Ishikawa (cell line): ENCODE measurements at regions not wholly inside any gene's neighbourhood (a gene's known extent, or its start where the extent isn't known, plus 50 kb on each side); places are given as distances from the start of the nearest gene placed in this dataset.

Source experiments
- CEBPB ChIP-seq: IDR thresholded peaks from 2 replicates; pipeline ENCODE4 v1.6.1; 2012
- CREB1 ChIP-seq: IDR thresholded peaks from 2 replicates; pipeline ENCODE4 v1.6.1; 2012; ENCODE audit warnings: low read depth
- EGR1 ChIP-seq: IDR thresholded peaks from 2 replicates; pipeline ENCODE4 v1.6.1; 2012
- EP300 ChIP-seq: IDR thresholded peaks from 2 replicates; pipeline ENCODE4 v1.6.1; 2012; ENCODE audit warnings: borderline replicate concordance
- FOXM1 ChIP-seq: IDR thresholded peaks from 2 replicates; pipeline ENCODE4 v1.6.1; 2012; ENCODE audit warnings: low read depth, borderline replicate concordance
- NFIC ChIP-seq: IDR thresholded peaks from 2 replicates; pipeline ENCODE4 v1.6.1; 2012
- RAD21 ChIP-seq: IDR thresholded peaks from 2 replicates; pipeline ENCODE4 v1.6.1; 2012; ENCODE audit warnings: low read depth
- REST ChIP-seq: IDR thresholded peaks from 2 replicates; pipeline ENCODE4 v1.6.1; 2012; ENCODE audit warnings: low read depth, mild to moderate bottlenecking
- TAF1 ChIP-seq: IDR thresholded peaks from 2 replicates; pipeline ENCODE4 v1.6.1; 2012; ENCODE audit warnings: low read depth, mild to moderate bottlenecking
- TCF12 ChIP-seq: IDR thresholded peaks from 2 replicates; pipeline ENCODE4 v1.6.1; 2012; ENCODE audit warnings: low read depth
- TEAD4 ChIP-seq: IDR thresholded peaks from 2 replicates; pipeline ENCODE4 v1.6.1; 2012
- USF1 ChIP-seq: IDR thresholded peaks from 2 replicates; pipeline ENCODE4 v1.6.1; 2012
- YY1 ChIP-seq: IDR thresholded peaks from 2 replicates; pipeline ENCODE4 v1.6.1; 2012; ENCODE audit warnings: low read depth
- ZBTB7A ChIP-seq: IDR thresholded peaks from 2 replicates; pipeline ENCODE4 v1.6.1; 2012; ENCODE audit warnings: low read depth
- TF ChIP-seq, protein P1 (sequence below): IDR thresholded peaks from 2 replicates; pipeline ENCODE4 v1.6.1; 2012

DNA sequence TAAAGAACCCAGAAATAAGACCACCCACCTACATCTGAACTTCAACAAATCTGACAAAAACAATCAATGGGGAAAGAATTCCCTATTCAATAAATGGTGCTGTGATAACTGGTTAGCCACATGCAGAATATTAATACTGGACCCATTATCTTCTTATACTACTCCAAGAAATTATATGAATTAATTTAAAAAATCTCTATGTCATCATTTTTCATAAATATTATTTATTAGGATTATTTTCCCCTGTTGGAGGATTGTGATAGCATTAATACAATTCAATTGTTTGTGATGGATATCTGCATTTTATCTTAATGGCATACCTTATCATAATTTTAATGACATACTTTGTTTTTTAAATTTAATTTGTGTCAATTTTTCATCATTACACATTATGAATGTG lies 682.2 kb upstream of the CTNND2 start:
- TF ChIP-seq TCF12 (no peak), CEBPB (no peak), TEAD4 (no peak), ZBTB7A (no peak), EP300 (no peak), REST (no peak), TAF1 (no peak), USF1 (no peak), CREB1 (no peak), FOXM1 (no peak), EGR1 (no peak), YY1 (no peak)
- TF ChIP-seq, protein P1, sequence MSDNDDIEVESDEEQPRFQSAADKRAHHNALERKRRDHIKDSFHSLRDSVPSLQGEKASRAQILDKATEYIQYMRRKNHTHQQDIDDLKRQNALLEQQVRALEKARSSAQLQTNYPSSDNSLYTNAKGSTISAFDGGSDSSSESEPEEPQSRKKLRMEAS, result no peak

DNA sequence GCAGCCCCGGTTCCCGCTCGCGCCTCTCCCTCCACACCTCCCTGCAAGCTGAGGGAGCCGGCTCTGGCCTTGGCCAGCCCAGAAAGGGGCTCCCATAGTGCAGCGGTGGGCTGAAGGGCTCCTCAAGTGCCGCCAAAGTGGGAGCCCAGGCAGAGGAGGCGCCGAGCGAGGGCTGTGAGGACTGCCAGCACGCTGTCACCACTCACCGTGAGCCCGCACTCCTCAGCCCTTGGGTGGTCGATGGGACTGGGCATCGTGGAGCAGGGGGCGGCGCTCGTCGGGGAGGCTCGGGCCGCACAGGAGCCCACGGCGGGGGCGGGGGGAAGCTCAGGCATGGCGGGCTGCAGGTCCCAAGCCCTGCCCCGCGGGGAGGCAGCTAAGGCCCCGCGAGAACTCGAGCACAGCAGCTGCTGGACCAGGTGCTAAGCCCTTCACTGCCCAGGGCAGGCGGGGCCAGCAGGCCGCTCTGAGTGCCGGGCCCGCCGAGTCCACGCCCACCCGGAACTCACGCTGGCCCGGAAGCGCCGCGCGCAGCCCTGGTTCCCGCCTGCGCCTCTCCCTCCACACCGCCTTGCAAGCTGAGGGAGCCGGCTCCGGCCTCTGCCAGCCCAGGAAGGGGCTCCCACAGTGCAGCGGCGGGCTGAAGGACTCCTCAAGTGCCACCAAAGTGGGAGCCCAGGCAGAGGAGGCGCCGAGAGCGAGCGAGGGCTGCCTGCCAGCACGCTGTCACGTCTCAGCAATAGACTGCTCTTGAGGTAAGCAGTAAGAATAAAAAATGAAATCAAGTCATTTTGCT lies 670.2 kb upstream of the CTNND2 start:
- TF ChIP-seq, protein P1, result peak; percentile 79
- TF ChIP-seq YY1, result peak; percentile 39; the same call in 1 of the 2 replicates
- peak; percentile 45; the same call in 1 of the 2 replicates for TF ChIP-seq TAF1

- TF ChIP-seq YY1 (no peak), EP300 (no peak), TCF12 (no peak), TAF1 (no peak), TEAD4 (no peak), NFIC (no peak), REST (no peak), EGR1 (no peak)
- TF ChIP-seq, protein P1, result no peak
These were observed 666.4 kb upstream of the CTNND2 start for GRCh38 chr5:12570688-12571087.

- TF ChIP-seq EGR1 (no peak), CEBPB (no peak), EP300 (no peak), USF1 (no peak), TAF1 (no peak), NFIC (no peak), TEAD4 (no peak), ZBTB7A (no peak), CREB1 (no peak), TCF12 (no peak), YY1 (no peak), FOXM1 (no peak), REST (no peak), RAD21 (no peak)
- TF ChIP-seq, protein P1, result no peak
These were observed 662.2 kb upstream of the CTNND2 start for GRCh38 chr5:12566441-12566840.
